Panc1 (cell line): ENCODE measurements at regions not wholly inside any gene's neighbourhood (a gene's known extent, or its start where the extent isn't known, plus 50 kb on each side); places are given as distances from the start of the nearest gene placed in this dataset.

Experiments
- ATAC-seq: fragments of 200-7000 bp; cut with Tn5 transposase; 2 replicates; pipeline ENCODE4 v1.9.1; 2020; ENCODE audit warnings: mild to moderate bottlenecking, moderate library complexity
- BruUV-seq: library from RNA; stranded (reverse); fragments of 400-500 nt; replicated peaks from 2 replicates; lab custom pipeline; 2021; lab: Mats Ljungman, UMichigan
- CTCF ChIA-PET: fragments of 300-600 bp; sonication (Branson Sonifier 250); formaldehyde crosslinking; loops from one replicate; lab custom pipeline; 2022; ENCODE audit warnings: antibody characterized with exemption; lab: Charles Lee
- POLR2A ChIA-PET: fragments of 300-600 bp; sonication (Branson Sonifier 250); formaldehyde crosslinking; loops from one replicate; lab custom pipeline; 2022; ENCODE audit warnings: antibody characterized with exemption; lab: Charles Lee
- DNase-seq: peaks from one replicate; pipeline ENCODE4 v3.0.0-alpha.2; 2010; ENCODE audit warnings: low read depth, low spot score
- H3K27ac ChIP-seq: 2 replicates; pipeline ENCODE4 v1.5.1; 2011; ENCODE audit warnings: mild to moderate bottlenecking, low read length, inconsistent platforms
- H3K27me3 ChIP-seq: fragments of 200-500 bp; sonication (Bioruptor generic); 2 replicates; pipeline ENCODE4 v1.6.0; 2014; ENCODE audit warnings: low read length, inconsistent platforms; ENCODE audit not compliant: control insufficient read depth, insufficient read depth
- H3K36me3 ChIP-seq: fragments of 200-500 bp; sonication (Bioruptor generic); 2 replicates; pipeline ENCODE4 v1.5.1; 2014; ENCODE audit warnings: inconsistent platforms, mild to moderate bottlenecking, low read length, moderate library complexity; ENCODE audit not compliant: control insufficient read depth, insufficient read depth
- H3K4me1 ChIP-seq: 2 replicates; pipeline ENCODE4 v1.5.1; 2011; ENCODE audit warnings: inconsistent platforms, mild to moderate bottlenecking, low read length, moderate library complexity; ENCODE audit not compliant: control insufficient read depth, insufficient read depth
- H3K4me3 ChIP-seq, 2 experiments: 2 replicates each; pipeline ENCODE4 v1.5.1; 2011 to 2012; ENCODE audit warnings: low read depth in 2 of 2, low read length in 2 of 2, mild to moderate bottlenecking in 2 of 2, inconsistent platforms in 1 of 2, moderate library complexity in 1 of 2
- H3K9me3 ChIP-seq: fragments of 200-500 bp; sonication (Bioruptor generic); 2 replicates; pipeline ENCODE4 v1.5.1; 2014; ENCODE audit warnings: low read depth, mild to moderate bottlenecking, inconsistent platforms, low read length, moderate library complexity; ENCODE audit not compliant: control insufficient read depth, insufficient read depth
- POLR2AphosphoS5 ChIP-seq: IDR thresholded peaks from 2 replicates; pipeline ENCODE4 v1.6.1; 2012; ENCODE audit warnings: mild to moderate bottlenecking, low read depth, low read length, moderate library complexity
- SIN3A ChIP-seq: IDR thresholded peaks from 2 replicates; pipeline ENCODE4 v1.6.1; 2012; ENCODE audit warnings: low read depth, mild to moderate bottlenecking, low read length, moderate library complexity, borderline replicate concordance; ENCODE audit not compliant: insufficient read depth
- TCF7L2 ChIP-seq: IDR thresholded peaks from 2 replicates; pipeline ENCODE4 v1.6.1; 2011; ENCODE audit warnings: mild to moderate bottlenecking, low read depth, low read length, inconsistent platforms
- in situ Hi-C: cut with HindIII; loops from 2 replicates; pipeline ENCODE4 v1.10.0; 2016; ENCODE audit warnings: low sequenced_read_pairs, low pct_unique_long_range_greater_than_20kb
- intact Hi-C: fragments of 100-400 bp; cut with micrococcal nuclease; formaldehyde crosslinking; loops from one replicate; pipeline ENCODE4 v1.10.0; 2022; ENCODE audit not compliant: unreplicated experiment
- TF ChIP-seq, protein P1 (sequence below): fragments of 450-650 bp; IDR thresholded peaks from 2 replicates; pipeline ENCODE4 v1.5.1; 2017; ENCODE audit warnings: mild to moderate bottlenecking
- TF ChIP-seq, protein P2 (sequence below), 2 experiments: IDR thresholded peaks; 2 replicates each; pipeline ENCODE4 v1.6.1; 2011 to 2012; ENCODE audit warnings: low read depth in 2 of 2, control low read depth in 1 of 2, low read length in 1 of 2, mild to moderate bottlenecking in 1 of 2, moderate library complexity in 1 of 2; ENCODE audit not compliant: insufficient read depth in 1 of 2

DNA sequence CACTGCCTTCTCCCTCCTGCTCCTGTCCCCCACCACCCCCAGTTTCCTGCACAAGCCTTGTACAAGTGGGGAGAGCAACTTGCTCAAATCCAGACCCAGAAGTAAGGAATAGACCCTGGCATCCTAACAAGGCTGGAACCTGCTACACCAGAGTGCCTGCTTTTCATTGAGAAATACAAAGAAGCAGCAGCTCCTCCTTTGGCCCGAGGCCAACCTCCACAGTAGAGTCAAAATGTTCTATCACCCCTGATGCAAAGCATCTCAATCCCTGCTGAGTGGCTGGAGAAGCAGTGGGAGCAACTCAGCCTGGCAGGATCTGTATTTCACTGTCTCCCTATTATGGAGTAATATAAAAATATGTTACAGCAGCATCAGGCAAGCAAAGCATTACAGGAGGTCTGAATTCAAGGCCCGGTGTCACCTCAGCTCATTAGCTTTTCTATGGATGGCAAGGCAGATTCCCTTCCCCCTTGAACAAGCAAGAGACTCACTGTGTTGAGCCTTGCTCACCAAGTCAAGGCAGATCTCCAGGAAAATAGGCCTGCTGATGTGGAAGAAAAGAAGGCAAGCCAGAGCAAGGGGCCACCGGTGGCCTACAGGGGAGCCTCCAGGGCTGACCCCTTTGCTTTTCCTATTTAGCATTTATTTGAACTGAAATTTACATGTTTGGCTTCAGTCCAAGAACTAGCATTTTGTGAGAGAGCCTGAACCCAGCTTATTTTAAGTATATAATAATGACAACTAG lies 186.3 kb upstream of the EGLN3 start:
- TF ChIP-seq, protein P1, sequence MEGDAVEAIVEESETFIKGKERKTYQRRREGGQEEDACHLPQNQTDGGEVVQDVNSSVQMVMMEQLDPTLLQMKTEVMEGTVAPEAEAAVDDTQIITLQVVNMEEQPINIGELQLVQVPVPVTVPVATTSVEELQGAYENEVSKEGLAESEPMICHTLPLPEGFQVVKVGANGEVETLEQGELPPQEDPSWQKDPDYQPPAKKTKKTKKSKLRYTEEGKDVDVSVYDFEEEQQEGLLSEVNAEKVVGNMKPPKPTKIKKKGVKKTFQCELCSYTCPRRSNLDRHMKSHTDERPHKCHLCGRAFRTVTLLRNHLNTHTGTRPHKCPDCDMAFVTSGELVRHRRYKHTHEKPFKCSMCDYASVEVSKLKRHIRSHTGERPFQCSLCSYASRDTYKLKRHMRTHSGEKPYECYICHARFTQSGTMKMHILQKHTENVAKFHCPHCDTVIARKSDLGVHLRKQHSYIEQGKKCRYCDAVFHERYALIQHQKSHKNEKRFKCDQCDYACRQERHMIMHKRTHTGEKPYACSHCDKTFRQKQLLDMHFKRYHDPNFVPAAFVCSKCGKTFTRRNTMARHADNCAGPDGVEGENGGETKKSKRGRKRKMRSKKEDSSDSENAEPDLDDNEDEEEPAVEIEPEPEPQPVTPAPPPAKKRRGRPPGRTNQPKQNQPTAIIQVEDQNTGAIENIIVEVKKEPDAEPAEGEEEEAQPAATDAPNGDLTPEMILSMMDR: no peak
- TF ChIP-seq SIN3A: no peak
- TF ChIP-seq, protein P2, sequence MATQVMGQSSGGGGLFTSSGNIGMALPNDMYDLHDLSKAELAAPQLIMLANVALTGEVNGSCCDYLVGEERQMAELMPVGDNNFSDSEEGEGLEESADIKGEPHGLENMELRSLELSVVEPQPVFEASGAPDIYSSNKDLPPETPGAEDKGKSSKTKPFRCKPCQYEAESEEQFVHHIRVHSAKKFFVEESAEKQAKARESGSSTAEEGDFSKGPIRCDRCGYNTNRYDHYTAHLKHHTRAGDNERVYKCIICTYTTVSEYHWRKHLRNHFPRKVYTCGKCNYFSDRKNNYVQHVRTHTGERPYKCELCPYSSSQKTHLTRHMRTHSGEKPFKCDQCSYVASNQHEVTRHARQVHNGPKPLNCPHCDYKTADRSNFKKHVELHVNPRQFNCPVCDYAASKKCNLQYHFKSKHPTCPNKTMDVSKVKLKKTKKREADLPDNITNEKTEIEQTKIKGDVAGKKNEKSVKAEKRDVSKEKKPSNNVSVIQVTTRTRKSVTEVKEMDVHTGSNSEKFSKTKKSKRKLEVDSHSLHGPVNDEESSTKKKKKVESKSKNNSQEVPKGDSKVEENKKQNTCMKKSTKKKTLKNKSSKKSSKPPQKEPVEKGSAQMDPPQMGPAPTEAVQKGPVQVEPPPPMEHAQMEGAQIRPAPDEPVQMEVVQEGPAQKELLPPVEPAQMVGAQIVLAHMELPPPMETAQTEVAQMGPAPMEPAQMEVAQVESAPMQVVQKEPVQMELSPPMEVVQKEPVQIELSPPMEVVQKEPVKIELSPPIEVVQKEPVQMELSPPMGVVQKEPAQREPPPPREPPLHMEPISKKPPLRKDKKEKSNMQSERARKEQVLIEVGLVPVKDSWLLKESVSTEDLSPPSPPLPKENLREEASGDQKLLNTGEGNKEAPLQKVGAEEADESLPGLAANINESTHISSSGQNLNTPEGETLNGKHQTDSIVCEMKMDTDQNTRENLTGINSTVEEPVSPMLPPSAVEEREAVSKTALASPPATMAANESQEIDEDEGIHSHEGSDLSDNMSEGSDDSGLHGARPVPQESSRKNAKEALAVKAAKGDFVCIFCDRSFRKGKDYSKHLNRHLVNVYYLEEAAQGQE (IDR thresholded peaks at IDR 0.05; ENCODE audit: insufficient read depth in 1 of 2, low read depth in 2 of 2, low read length in 1 of 2): no peak
- TF ChIP-seq POLR2AphosphoS5: no peak
- no peak for TF ChIP-seq TCF7L2
- POLR2A ChIA-PET: no interaction called here
- DNase-seq (no peak), ATAC-seq (no peak)
- in situ Hi-C loops (no loop called here), intact Hi-C loops (no loop called here)
- CTCF ChIA-PET: no interaction called here
- Histone ChIP-seq H3K4me3 (no peak overlapping the region), H3K4me1 (no peaks in the 10 kb centered on the region), H3K9me3 (no peaks in the 10 kb centered on the region), H3K27me3 (no peaks in the 10 kb centered on the region), H3K27ac (no peak overlapping the region), H3K36me3 (no peaks in the 10 kb centered on the region)
- no TSS peak for BruUV-seq

DNA sequence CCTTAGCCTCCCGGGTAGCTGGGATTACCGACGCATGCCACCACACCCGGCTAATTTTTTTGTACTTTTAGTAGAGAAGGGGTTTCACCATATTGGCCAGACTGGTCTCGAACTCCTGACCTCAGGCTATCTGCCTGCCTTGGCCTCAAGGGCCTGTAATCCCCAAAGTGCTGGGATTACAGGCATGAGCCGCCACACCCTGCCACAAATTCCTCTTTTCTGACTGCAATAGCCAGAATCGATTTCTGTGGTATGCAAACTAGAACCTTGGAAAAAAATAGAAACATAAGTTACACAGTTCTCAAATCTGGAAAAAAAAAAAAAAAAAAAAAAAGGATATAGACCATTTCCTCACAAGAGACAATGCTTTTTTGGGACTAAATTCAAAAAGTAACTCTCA lies 184.6 kb upstream of the EGLN3 start:
- intact Hi-C loops: no loop called here
- ChIA-PET CTCF (no interaction called here), POLR2A (no interaction called here)
- Histone ChIP-seq H3K27me3 (no peaks in the 10 kb centered on the region), H3K4me3 (no peak overlapping the region), H3K4me1 (no peaks in the 10 kb centered on the region), H3K36me3 (no peaks in the 10 kb centered on the region), H3K9me3 (no peaks in the 10 kb centered on the region), H3K27ac (no peak overlapping the region)
- in situ Hi-C loops: no loop called here
- DNase-seq: no peak
- BruUV-seq: no TSS peak
- ATAC-seq: no peak
- TF ChIP-seq, protein P1: no peak
- TF ChIP-seq TCF7L2: no peak
- TF ChIP-seq SIN3A: no peak
- TF ChIP-seq, protein P2 (IDR thresholded peaks at IDR 0.05; ENCODE audit: insufficient read depth in 1 of 2, low read depth in 2 of 2, low read length in 1 of 2): no peak
- no peak for TF ChIP-seq POLR2AphosphoS5
